H1 (cell line): ENCODE measurements at regions not wholly inside any gene's neighbourhood (a gene's known extent, or its start where the extent isn't known, plus 50 kb on each side); places are given as distances from the start of the nearest gene placed in this dataset.

Experiments
- E2F6 ChIP-seq: IDR thresholded peaks from 2 replicates; pipeline ENCODE4 v1.6.1; 2012; ENCODE audit warnings: inconsistent platforms

- no peak for TF ChIP-seq E2F6
Measured at GRCh38 chr3:44104043-44104442, 137.6 kb upstream of the TOPAZ1 start (continued).
